ENCODE measurements at regions not wholly inside any gene's neighbourhood (a gene's known extent, or its start where the extent isn't known, plus 50 kb on each side); places are given as distances from the start of the nearest gene placed in this dataset.

GRCh38 chr12:115659422-115659821 lies 618.1 kb downstream of the MED13L start:
- peak overlapping the region; percentile 65; the same call in 1 of the 2 replicates for H3K27ac ChIP-seq

GRCh38 chr12:115657081-115658013 lies 620.1 kb downstream of the MED13L start:
- H3K27ac ChIP-seq: no peak overlapping the region
- TF ChIP-seq ZFX (IDR thresholded peaks at IDR 0.05) (no peak), CTCF (conservative IDR thresholded peaks at IDR 0.05) (no peak)

More at GRCh38 chr12:115659422-115659821, 618.1 kb downstream of the MED13L start:
- TF ChIP-seq CTCF (conservative IDR thresholded peaks at IDR 0.05) (no peak), ZFX (IDR thresholded peaks at IDR 0.05) (no peak)

- TF ChIP-seq ZFX (IDR thresholded peaks at IDR 0.05) (no peak), CTCF (conservative IDR thresholded peaks at IDR 0.05) (no peak)
- H3K27ac ChIP-seq: no peak overlapping the region
Measured at GRCh38 chr12:115650026-115650425, 627.5 kb downstream of the MED13L start.

- TF ChIP-seq ZFX (IDR thresholded peaks at IDR 0.05): no peak
- TF ChIP-seq CTCF (conservative IDR thresholded peaks at IDR 0.05): no peak
- no peak overlapping the region for H3K27ac ChIP-seq
Measured at GRCh38 chr12:115648463-115648862, 629.0 kb downstream of the MED13L start.

- TF ChIP-seq ZFX (IDR thresholded peaks at IDR 0.05) (no peak), CTCF (conservative IDR thresholded peaks at IDR 0.05) (no peak)
- H3K27ac ChIP-seq: no peak overlapping the region
Measured at GRCh38 chr12:115646210-115646609, 631.3 kb downstream of the MED13L start.

GRCh38 chr12:115640929-115641328 lies 636.6 kb downstream of the MED13L start:
- no peak for TF ChIP-seq ZFX (IDR thresholded peaks at IDR 0.05)
- TF ChIP-seq CTCF (conservative IDR thresholded peaks at IDR 0.05): no peak
- H3K27ac ChIP-seq: no peak overlapping the region

GRCh38 chr12:115639648-115640012 lies 637.9 kb downstream of the MED13L start:
- H3K27ac ChIP-seq: no peak overlapping the region
- TF ChIP-seq CTCF (conservative IDR thresholded peaks at IDR 0.05): no peak
- TF ChIP-seq ZFX (IDR thresholded peaks at IDR 0.05): no peak

Data from C4-2B (cell line).